ENCODE measurements at regions not wholly inside any gene's neighbourhood (a gene's known extent, or its start where the extent isn't known, plus 50 kb on each side); places are given as distances from the start of the nearest gene placed in this dataset.

GRCh38 chr12:5254703-5255102, 177.2 kb upstream of the NTF3 start:
- TF ChIP-seq POLR2A (IDR thresholded peaks at IDR 0.05) (no peak), CTCF (IDR thresholded peaks at IDR 0.05) (no peak)

Measured in Peyer's patch (tissue), 4 donors.